Loucy (cell line): ENCODE measurements at regions not wholly inside any gene's neighbourhood (a gene's known extent, or its start where the extent isn't known, plus 50 kb on each side); places are given as distances from the start of the nearest gene placed in this dataset.

Source experiments
- H2AFZ ChIP-seq: fragments of 200-600 bp; sonication (generic); 2 replicates; pipeline ENCODE4 v1.6.0; 2016; ENCODE audit warnings: antibody characterized with exemption, mild to moderate bottlenecking, low read length, moderate library complexity
- H3F3A ChIP-seq: fragments of 200-600 bp; 2 replicates; pipeline ENCODE4 v1.6.0; 2016; ENCODE audit warnings: antibody characterized with exemption, low read depth, mild to moderate bottlenecking
- H3K27me3 ChIP-seq: fragments of 200-600 bp; sonication (generic); 2 replicates; pipeline ENCODE4 v1.6.1; 2014; ENCODE audit warnings: low read length, mild to moderate bottlenecking; ENCODE audit not compliant: insufficient read depth, poor library complexity, severe bottlenecking
- H3K36me3 ChIP-seq: fragments of 200-600 bp; sonication (generic); 2 replicates; pipeline ENCODE4 v1.6.1; 2016; ENCODE audit warnings: low read length; ENCODE audit not compliant: insufficient read depth
- H3K4me1 ChIP-seq: fragments of 200-600 bp; sonication (generic); 2 replicates; pipeline ENCODE4 v1.5.1; 2014; ENCODE audit warnings: low read length, mild to moderate bottlenecking; ENCODE audit not compliant: insufficient read depth, poor library complexity, severe bottlenecking
- H3K4me2 ChIP-seq: fragments of 200-600 bp; sonication (generic); 2 replicates; pipeline ENCODE4 v1.6.0; 2014; ENCODE audit warnings: antibody characterized with exemption, low read length, low read depth, mild to moderate bottlenecking; ENCODE audit not compliant: poor library complexity, severe bottlenecking
- H3K4me3 ChIP-seq: fragments of 200-600 bp; sonication (generic); 2 replicates; pipeline ENCODE4 v1.5.1; 2014; ENCODE audit warnings: low read length, mild to moderate bottlenecking, mixed read lengths; ENCODE audit not compliant: poor library complexity, severe bottlenecking
- H3K79me2 ChIP-seq: fragments of 200-600 bp; sonication (generic); 2 replicates; pipeline ENCODE4 v1.6.1; 2014; ENCODE audit warnings: low read length; ENCODE audit not compliant: insufficient read depth
- H3K9ac ChIP-seq: fragments of 200-600 bp; sonication (generic); 2 replicates; pipeline ENCODE4 v1.6.0; 2014; ENCODE audit warnings: mild to moderate bottlenecking, low read depth, low read length, moderate library complexity; ENCODE audit not compliant: poor library complexity, severe bottlenecking
- H3K9me2 ChIP-seq: fragments of 200-600 bp; sonication (generic); replicated peaks from 2 replicates; pipeline ENCODE4 v1.6.1; 2016; ENCODE audit warnings: low read depth, low read length, mixed read lengths
- H3K9me3 ChIP-seq: fragments of 200-600 bp; sonication (generic); 2 replicates; pipeline ENCODE4 v1.6.1; 2014; ENCODE audit warnings: mild to moderate bottlenecking, antibody characterized with exemption, low read length, low read depth; ENCODE audit not compliant: insufficient read depth
- H4K20me1 ChIP-seq: fragments of 200-600 bp; sonication (generic); 2 replicates; pipeline ENCODE4 v1.6.0; 2014; ENCODE audit warnings: antibody characterized with exemption, low read length, mild to moderate bottlenecking; ENCODE audit not compliant: insufficient read depth, poor library complexity, severe bottlenecking
- EZH2phosphoT487 ChIP-seq: fragments of 200-600 bp; IDR thresholded peaks from 2 replicates; pipeline ENCODE4 v1.6.1; 2018; ENCODE audit warnings: antibody characterized with exemption, mild to moderate bottlenecking, moderate library complexity, borderline replicate concordance
- TF ChIP-seq, protein P1 (sequence below): fragments of 200-600 bp; sonication (generic); conservative IDR thresholded peaks from 2 replicates; pipeline ENCODE4 v1.5.1; 2014; ENCODE audit warnings: mild to moderate bottlenecking, antibody characterized with exemption, low read length

DNA sequence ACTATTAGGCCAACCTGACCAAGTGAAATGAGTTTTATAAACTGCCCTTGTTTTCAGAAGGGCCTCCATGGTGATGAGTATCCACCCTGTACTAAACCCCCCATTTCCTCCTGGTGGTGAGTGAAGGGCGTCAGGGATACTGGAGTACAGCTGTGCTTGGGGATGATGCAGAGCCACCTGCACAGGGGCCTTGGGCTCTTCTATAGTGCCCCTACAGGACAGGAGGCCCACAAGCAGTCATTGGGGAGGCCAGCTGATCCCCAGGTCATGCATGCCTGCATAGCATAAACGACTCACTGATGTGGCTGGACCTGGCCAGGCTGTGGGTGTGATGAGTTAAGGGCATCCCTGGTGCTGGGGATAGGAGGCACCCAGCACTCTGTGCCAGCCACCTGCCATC lies 114.1 kb upstream of the CELF2 start:
- Histone ChIP-seq H3K9me2 (no peaks in the 10 kb centered on the region), H3K36me3 (no peaks in the 10 kb centered on the region)

DNA sequence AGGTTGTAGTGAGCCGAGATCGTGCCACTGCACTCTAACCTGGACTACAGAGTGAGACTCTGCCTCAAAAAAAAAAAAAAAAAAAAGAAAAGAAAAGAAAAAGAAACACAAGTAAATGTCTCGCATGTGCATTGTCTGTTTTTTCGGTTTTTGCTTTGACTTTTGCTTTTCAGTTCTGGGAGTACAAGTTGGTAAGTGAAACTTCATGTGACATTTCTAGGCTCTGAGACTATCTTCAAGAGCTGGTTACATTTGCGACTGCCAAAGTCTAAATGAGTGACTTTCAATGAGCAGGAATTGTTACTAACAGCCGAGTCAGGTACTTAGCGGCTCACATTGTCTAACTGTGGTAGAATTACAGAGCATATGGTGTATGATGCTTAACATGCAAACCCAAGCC lies 107.0 kb upstream of the CELF2 start:
- Histone ChIP-seq H3K4me3 (no peak overlapping the region), H3K9ac (no peak overlapping the region), H3K4me2 (no peak overlapping the region), H3K4me1 (no peaks in the 10 kb centered on the region), H2AFZ (no peak overlapping the region), H3K9me3 (no peaks in the 10 kb centered on the region), H3F3A (no peaks in the 10 kb centered on the region), H4K20me1 (no peaks in the 10 kb centered on the region), H3K9me2 (no peaks in the 10 kb centered on the region), H3K79me2 (no peaks in the 10 kb centered on the region), H3K27me3 (no peaks in the 10 kb centered on the region), H3K36me3 (no peaks in the 10 kb centered on the region)
- TF ChIP-seq, protein P1, sequence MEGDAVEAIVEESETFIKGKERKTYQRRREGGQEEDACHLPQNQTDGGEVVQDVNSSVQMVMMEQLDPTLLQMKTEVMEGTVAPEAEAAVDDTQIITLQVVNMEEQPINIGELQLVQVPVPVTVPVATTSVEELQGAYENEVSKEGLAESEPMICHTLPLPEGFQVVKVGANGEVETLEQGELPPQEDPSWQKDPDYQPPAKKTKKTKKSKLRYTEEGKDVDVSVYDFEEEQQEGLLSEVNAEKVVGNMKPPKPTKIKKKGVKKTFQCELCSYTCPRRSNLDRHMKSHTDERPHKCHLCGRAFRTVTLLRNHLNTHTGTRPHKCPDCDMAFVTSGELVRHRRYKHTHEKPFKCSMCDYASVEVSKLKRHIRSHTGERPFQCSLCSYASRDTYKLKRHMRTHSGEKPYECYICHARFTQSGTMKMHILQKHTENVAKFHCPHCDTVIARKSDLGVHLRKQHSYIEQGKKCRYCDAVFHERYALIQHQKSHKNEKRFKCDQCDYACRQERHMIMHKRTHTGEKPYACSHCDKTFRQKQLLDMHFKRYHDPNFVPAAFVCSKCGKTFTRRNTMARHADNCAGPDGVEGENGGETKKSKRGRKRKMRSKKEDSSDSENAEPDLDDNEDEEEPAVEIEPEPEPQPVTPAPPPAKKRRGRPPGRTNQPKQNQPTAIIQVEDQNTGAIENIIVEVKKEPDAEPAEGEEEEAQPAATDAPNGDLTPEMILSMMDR, result no peak
- TF ChIP-seq EZH2phosphoT487, result no peak

More for the DNA sequence above, 114.1 kb upstream of the CELF2 start:
- H3K79me2 ChIP-seq, result no peaks in the 10 kb centered on the region
- H3K4me2 ChIP-seq, result no peak overlapping the region
- no peaks in the 10 kb centered on the region for H3K4me1 ChIP-seq
- TF ChIP-seq, protein P1, result no peak
- TF ChIP-seq EZH2phosphoT487, result no peak
- H3K4me3 ChIP-seq, result no peak overlapping the region
- H4K20me1 ChIP-seq, result no peaks in the 10 kb centered on the region
- no peaks in the 10 kb centered on the region for H3K27me3 ChIP-seq
- no peaks in the 10 kb centered on the region for H3F3A ChIP-seq
- H2AFZ ChIP-seq, result no peak overlapping the region
- H3K9me3 ChIP-seq, result no peaks in the 10 kb centered on the region
- H3K9ac ChIP-seq, result no peak overlapping the region

DNA sequence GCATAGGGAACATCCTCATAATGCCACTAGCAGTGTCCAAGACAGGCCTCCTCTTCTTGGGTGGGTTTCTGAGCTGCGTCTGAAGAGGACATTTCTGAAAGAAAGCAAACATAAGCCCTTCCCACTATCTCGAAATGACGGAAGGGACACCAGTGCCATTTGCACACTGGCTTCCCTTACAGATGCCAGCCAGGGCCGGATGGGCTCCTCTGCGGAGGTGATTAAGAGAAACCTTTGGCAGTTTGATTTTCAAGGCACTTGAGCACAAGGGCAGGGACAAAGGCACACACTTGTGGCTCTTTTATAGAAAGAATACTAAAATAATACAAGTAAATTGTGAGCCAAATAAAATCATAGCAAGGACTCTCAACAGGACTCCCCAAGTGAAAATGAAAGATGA lies 106.6 kb upstream of the CELF2 start:
- Histone ChIP-seq H2AFZ (no peak overlapping the region), H3K4me2 (no peak overlapping the region)

More for the DNA sequence above, 106.6 kb upstream of the CELF2 start:
- Histone ChIP-seq H3K9me3 (no peaks in the 10 kb centered on the region), H3K9me2 (no peaks in the 10 kb centered on the region), H4K20me1 (no peaks in the 10 kb centered on the region), H3F3A (no peaks in the 10 kb centered on the region), H3K4me3 (no peak overlapping the region), H3K9ac (no peak overlapping the region), H3K4me1 (no peaks in the 10 kb centered on the region), H3K36me3 (no peaks in the 10 kb centered on the region), H3K79me2 (no peaks in the 10 kb centered on the region), H3K27me3 (no peaks in the 10 kb centered on the region)
- TF ChIP-seq, protein P1, result no peak
- no peak for TF ChIP-seq EZH2phosphoT487
